DOHH2 (cell line): ENCODE measurements at regions not wholly inside any gene's neighbourhood (a gene's known extent, or its start where the extent isn't known, plus 50 kb on each side); places are given as distances from the start of the nearest gene placed in this dataset.

Experiments used
- H3F3A ChIP-seq: fragments of 200-600 bp; sonication (generic), shearing (Covaris generic); 2 replicates; pipeline ENCODE4 v1.6.0; 2016; ENCODE audit warnings: antibody characterized with exemption, mild to moderate bottlenecking; ENCODE audit not compliant: control insufficient read depth, insufficient read depth
- H3K27ac ChIP-seq: fragments of 200-600 bp; sonication (generic); 2 replicates; pipeline ENCODE4 v1.5.1; 2014; ENCODE audit warnings: low read depth, mild to moderate bottlenecking, low read length, moderate library complexity
- H3K27me3 ChIP-seq: fragments of 200-600 bp; sonication (generic); 2 replicates; pipeline ENCODE4 v1.6.1; 2014; ENCODE audit warnings: mild to moderate bottlenecking, low read length, mixed read lengths; ENCODE audit not compliant: control insufficient read depth
- H3K36me3 ChIP-seq: fragments of 200-600 bp; sonication (generic); 2 replicates; pipeline ENCODE4 v1.6.1; 2014; ENCODE audit warnings: mild to moderate bottlenecking, low read length, moderate library complexity, mixed read lengths; ENCODE audit not compliant: control insufficient read depth
- H3K4me1 ChIP-seq: fragments of 200-600 bp; sonication (generic); 2 replicates; pipeline ENCODE4 v1.6.1; 2014; ENCODE audit warnings: mild to moderate bottlenecking, low read length, mixed read lengths; ENCODE audit not compliant: control insufficient read depth
- H3K4me2 ChIP-seq: fragments of 200-600 bp; sonication (generic); 2 replicates; pipeline ENCODE4 v1.6.0; 2014; ENCODE audit warnings: mild to moderate bottlenecking, low read length, moderate library complexity
- H3K4me3 ChIP-seq: fragments of 200-600 bp; sonication (generic); 2 replicates; pipeline ENCODE4 v1.5.1; 2014; ENCODE audit warnings: mild to moderate bottlenecking, low read length, mixed read lengths
- H3K79me2 ChIP-seq: fragments of 200-600 bp; sonication (generic); 2 replicates; pipeline ENCODE4 v1.6.1; 2014; ENCODE audit warnings: mild to moderate bottlenecking, low read length, mixed read lengths; ENCODE audit not compliant: control insufficient read depth
- H3K9me2 ChIP-seq: fragments of 200-600 bp; sonication (generic); replicated peaks from 2 replicates; pipeline ENCODE4 v1.6.1; 2014; ENCODE audit warnings: mild to moderate bottlenecking, low read length, mixed read lengths; ENCODE audit not compliant: control insufficient read depth
- H3K9me3 ChIP-seq: fragments of 200-600 bp; sonication (generic); 2 replicates; pipeline ENCODE4 v1.6.1; 2014; ENCODE audit warnings: antibody characterized with exemption, low read length, mixed read lengths; ENCODE audit not compliant: control insufficient read depth, insufficient read depth
- H4K20me1 ChIP-seq: fragments of 200-600 bp; sonication (generic); 2 replicates; pipeline ENCODE4 v1.6.0; 2014; ENCODE audit warnings: low read depth, mild to moderate bottlenecking, antibody characterized with exemption, low read length, moderate library complexity; ENCODE audit not compliant: control insufficient read depth, insufficient read depth
- CTCF ChIP-seq: fragments of 200-600 bp; sonication (generic); IDR thresholded peaks from one replicate; pipeline ENCODE4 v1.5.1; 2014; ENCODE audit warnings: antibody characterized with exemption, mild to moderate bottlenecking, low read depth, low read length; ENCODE audit not compliant: poor library complexity, severe bottlenecking
- EZH2phosphoT487 ChIP-seq: fragments of 200-600 bp; sonication (generic); IDR thresholded peaks from 2 replicates; pipeline ENCODE4 v1.6.1; 2017; ENCODE audit warnings: borderline replicate concordance, mild to moderate bottlenecking, antibody characterized with exemption, low read length, moderate library complexity, mixed read lengths

- no peaks in the 10 kb centered on the region for H3K36me3 ChIP-seq
- no peak overlapping the region for H3K4me2 ChIP-seq
- H3K27me3 ChIP-seq, result no peaks in the 10 kb centered on the region
- H3K9me3 ChIP-seq, result no peaks in the 10 kb centered on the region
- no peaks in the 10 kb centered on the region for H3F3A ChIP-seq
- no peak overlapping the region for H3K27ac ChIP-seq
- H3K9me2 ChIP-seq, result no peaks in the 10 kb centered on the region
- H3K79me2 ChIP-seq, result no peaks in the 10 kb centered on the region
- no peak overlapping the region for H3K4me3 ChIP-seq
- no peak for TF ChIP-seq EZH2phosphoT487
- H4K20me1 ChIP-seq, result no peaks in the 10 kb centered on the region
- H3K4me1 ChIP-seq, result no peaks in the 10 kb centered on the region
Measured at GRCh38 chr4:186814535-186815070, 90.9 kb upstream of the FAT1 start.

- Histone ChIP-seq H3K4me3 (no peak overlapping the region), H4K20me1 (no peaks in the 10 kb centered on the region), H3K4me2 (no peak overlapping the region), H3K9me3 (no peaks in the 10 kb centered on the region), H3K9me2 (no peaks in the 10 kb centered on the region), H3K79me2 (no peaks in the 10 kb centered on the region), H3K4me1 (no peaks in the 10 kb centered on the region), H3F3A (no peaks in the 10 kb centered on the region), H3K27me3 (no peaks in the 10 kb centered on the region), H3K27ac (no peak overlapping the region), H3K36me3 (no peaks in the 10 kb centered on the region)
- TF ChIP-seq CTCF (no peak), EZH2phosphoT487 (no peak)
Measured at GRCh38 chr4:186819342-186820086, 95.9 kb upstream of the FAT1 start.

- Histone ChIP-seq H3K9me2 (no peaks in the 10 kb centered on the region), H3F3A (no peaks in the 10 kb centered on the region), H3K4me2 (no peak overlapping the region), H3K36me3 (no peaks in the 10 kb centered on the region), H3K79me2 (no peaks in the 10 kb centered on the region), H3K27me3 (no peaks in the 10 kb centered on the region), H3K27ac (no peak overlapping the region), H4K20me1 (no peaks in the 10 kb centered on the region), H3K9me3 (no peaks in the 10 kb centered on the region), H3K4me3 (no peak overlapping the region), H3K4me1 (no peaks in the 10 kb centered on the region)
- no peak for TF ChIP-seq EZH2phosphoT487
- no peak for TF ChIP-seq CTCF
Measured at GRCh38 chr4:186820391-186820891, 96.8 kb upstream of the FAT1 start.

- TF ChIP-seq EZH2phosphoT487 (no peak), CTCF (no peak)
- Histone ChIP-seq H3K9me3 (no peaks in the 10 kb centered on the region), H3K36me3 (no peaks in the 10 kb centered on the region), H3K9me2 (no peaks in the 10 kb centered on the region), H3K27ac (no peak overlapping the region), H3K4me1 (no peaks in the 10 kb centered on the region), H4K20me1 (no peaks in the 10 kb centered on the region), H3K27me3 (no peaks in the 10 kb centered on the region), H3F3A (no peaks in the 10 kb centered on the region), H3K79me2 (no peaks in the 10 kb centered on the region), H3K4me2 (no peak overlapping the region), H3K4me3 (no peak overlapping the region)
Measured at GRCh38 chr4:186823989-186824388, 100.3 kb upstream of the FAT1 start.
